ENCODE measurements at regions not wholly inside any gene's neighbourhood (a gene's known extent, or its start where the extent isn't known, plus 50 kb on each side); places are given as distances from the start of the nearest gene placed in this dataset.
"Not testable (repeated sequence)": the region's sequence is repeated elsewhere in the genome, so short reads cannot be mapped to it uniquely, and the experiment has no call there.

- in situ Hi-C loops (cut with MboI; ENCODE audit: low pct_unique_long_range_greater_than_20kb, low sequenced_read_pairs); DNase-seq: not testable (repeated sequence)
Observed at GRCh38 chr7:67357653-67358052, 361.0 kb downstream of the TYW1 start.

GRCh38 chr7:67358316-67358715 is 361.7 kb downstream of the TYW1 start:
- DNase-seq; in situ Hi-C loops (cut with MboI; ENCODE audit: low pct_unique_long_range_greater_than_20kb, low sequenced_read_pairs): not testable (repeated sequence)

DNA sequence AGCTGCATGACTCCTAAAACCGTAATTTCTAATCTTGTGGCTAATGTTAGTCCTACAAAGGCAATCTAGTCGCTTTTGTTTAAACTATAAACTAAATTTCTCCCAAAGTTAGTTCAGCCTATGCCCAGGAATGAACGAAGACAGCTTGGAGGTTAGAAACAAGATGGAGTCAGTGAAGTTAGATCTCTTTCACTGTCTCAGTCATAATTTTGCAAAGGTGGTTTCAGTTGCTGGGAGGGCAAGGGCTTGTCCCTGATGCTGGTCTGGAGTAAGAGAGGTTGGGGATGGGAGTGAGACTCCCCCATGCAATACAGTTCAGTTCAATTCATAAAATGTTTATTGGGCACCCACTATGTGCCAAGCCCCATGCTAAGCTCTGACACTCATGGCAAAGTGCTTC is 362.1 kb downstream of the TYW1 start:
- DNase-seq; in situ Hi-C loops (cut with MboI; ENCODE audit: low pct_unique_long_range_greater_than_20kb, low sequenced_read_pairs): not testable (repeated sequence)

- in situ Hi-C loops (cut with MboI; ENCODE audit: low pct_unique_long_range_greater_than_20kb, low sequenced_read_pairs): no loop called here
- DNase-seq: no peak
Observed at GRCh38 chr7:67359900-67360299, 363.3 kb downstream of the TYW1 start.

DNA sequence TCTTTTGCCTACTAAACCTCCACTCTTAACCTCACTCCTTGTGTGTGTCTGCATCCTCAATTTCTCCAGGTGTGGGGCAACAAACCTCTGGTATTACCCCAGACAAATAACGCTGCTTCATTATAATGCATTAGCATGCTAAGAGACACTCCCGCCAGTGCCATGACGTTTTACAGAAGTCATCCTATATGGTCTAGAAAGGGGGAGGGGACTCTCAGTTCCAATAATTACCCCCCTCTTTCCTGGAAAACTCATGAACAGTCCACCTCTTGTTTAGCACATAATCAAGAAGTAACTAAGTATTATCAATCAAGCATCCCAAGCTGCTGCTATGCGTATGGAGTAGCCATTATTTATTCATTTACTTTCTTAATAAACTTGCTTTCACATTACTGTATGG is 364.5 kb downstream of the TYW1 start:
- in situ Hi-C loops (cut with MboI; ENCODE audit: low pct_unique_long_range_greater_than_20kb, low sequenced_read_pairs): no loop called here
- no peak for DNase-seq

DNA sequence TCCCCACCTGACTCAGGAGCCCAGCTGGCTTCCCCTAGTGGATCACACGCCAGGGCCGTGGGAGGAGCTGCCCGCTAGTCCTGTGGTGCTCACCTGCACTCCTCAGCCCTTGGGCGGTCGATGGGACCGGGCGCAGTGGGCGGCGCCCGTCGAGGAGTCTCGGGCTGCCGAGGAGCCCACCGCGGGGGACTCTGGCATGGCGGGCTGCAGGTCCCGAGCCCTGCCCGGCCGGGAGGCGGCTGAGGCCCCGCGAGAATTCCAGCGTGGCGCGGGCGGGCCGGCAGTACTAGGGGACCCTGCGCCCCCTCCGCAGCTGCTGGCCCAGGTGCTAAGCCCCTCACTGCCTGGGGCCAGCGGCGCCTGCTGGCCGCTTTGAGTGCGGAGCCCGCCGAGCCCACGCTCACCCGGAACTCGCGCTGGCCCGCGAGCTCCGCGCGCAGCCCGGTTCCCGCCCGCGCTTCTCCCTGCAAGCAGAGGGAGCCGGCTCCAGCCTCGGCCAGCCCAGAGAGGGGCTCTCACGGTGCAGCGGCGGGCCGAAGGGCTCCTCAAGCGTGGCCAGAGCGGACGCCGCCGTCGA is 367.9 kb downstream of the TYW1 start:
- DNase-seq: no peak
- in situ Hi-C loops (cut with MboI; ENCODE audit: low pct_unique_long_range_greater_than_20kb, low sequenced_read_pairs): no loop called here

- peak; percentile 83 for DNase-seq
- in situ Hi-C loops (cut with MboI; ENCODE audit: low pct_unique_long_range_greater_than_20kb, low sequenced_read_pairs): no loop called here
Observed at GRCh38 chr7:67371429-67372305, 375.0 kb downstream of the TYW1 start.

DNA sequence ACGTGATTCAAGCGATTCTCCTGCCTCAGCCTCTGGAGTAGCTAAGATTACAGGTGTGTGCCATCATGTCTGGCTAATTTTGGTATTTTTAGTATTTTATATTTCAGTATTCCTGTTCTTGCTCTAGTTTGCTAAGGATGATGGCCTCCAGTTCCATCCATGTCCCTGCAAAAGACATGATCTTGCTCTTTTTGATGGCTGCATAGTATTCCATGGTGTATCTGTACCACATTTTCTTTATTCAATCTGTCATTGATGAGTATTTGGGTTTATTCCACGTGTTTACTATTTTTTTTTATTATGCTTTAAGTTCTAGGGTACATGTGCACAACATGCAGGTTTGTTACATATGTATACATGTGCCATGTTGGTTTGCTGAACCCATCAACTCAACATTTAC is 376.8 kb downstream of the TYW1 start:
- in situ Hi-C loops (cut with MboI; ENCODE audit: low pct_unique_long_range_greater_than_20kb, low sequenced_read_pairs); DNase-seq: not testable (repeated sequence)

DNA sequence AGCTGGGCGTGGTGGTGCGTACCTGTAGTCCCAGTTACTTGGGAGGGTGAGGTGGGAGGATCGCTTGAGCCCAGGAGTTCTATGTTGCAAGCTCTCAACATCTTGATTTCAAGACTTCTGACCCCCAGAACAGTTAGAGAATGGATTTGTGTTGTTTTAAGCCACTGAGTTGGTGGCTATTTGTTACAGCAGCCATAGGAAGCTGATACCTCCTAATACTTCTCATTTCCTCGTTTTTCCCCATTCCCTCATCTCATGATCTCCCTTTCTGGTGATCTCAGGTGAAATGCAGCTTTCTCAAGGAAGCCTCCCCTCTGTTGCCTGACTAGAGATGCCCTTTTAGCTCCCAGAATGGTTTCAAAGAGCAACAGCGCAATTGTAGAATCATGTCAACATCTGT is 378.8 kb downstream of the TYW1 start:
- in situ Hi-C loops (cut with MboI; ENCODE audit: low pct_unique_long_range_greater_than_20kb, low sequenced_read_pairs): no loop called here
- no peak for DNase-seq

- DNase-seq: peak; percentile 85
- in situ Hi-C loops (cut with MboI; ENCODE audit: low pct_unique_long_range_greater_than_20kb, low sequenced_read_pairs): no loop called here
Observed at GRCh38 chr7:67377939-67378862, 381.6 kb downstream of the TYW1 start.

DNA sequence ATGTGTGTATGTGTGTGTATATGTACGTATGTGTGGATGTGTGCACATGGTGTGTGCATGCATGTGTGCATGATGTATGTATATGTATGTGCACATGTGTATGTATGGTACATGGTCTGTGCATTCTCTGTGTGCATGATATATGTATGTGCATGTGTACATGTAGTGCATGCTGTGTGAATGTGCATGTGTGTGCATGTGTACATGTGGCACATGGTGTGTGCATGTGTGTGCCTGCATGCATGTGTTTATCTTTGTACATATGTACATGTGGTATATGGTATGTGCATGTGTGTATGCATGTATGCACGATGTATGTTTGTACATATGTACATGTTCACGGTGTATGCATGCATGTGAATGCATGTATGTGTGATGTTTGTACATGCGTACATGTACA is 383.7 kb downstream of the TYW1 start:
- DNase-seq: no peak
- in situ Hi-C loops (cut with MboI; ENCODE audit: low pct_unique_long_range_greater_than_20kb, low sequenced_read_pairs): no loop called here

GRCh38 chr7:67380858-67381257 is 384.2 kb downstream of the TYW1 start:
- in situ Hi-C loops (cut with MboI; ENCODE audit: low pct_unique_long_range_greater_than_20kb, low sequenced_read_pairs): no loop called here

GRCh38 chr7:67387851-67388250 is 391.2 kb downstream of the TYW1 start:
- peak; percentile 4 for DNase-seq
- in situ Hi-C loops (cut with MboI; ENCODE audit: low pct_unique_long_range_greater_than_20kb, low sequenced_read_pairs): no loop called here

More at GRCh38 chr7:67380858-67381257, 384.2 kb downstream of the TYW1 start:
- DNase-seq: no peak

- DNase-seq: no peak
- in situ Hi-C loops (cut with MboI; ENCODE audit: low pct_unique_long_range_greater_than_20kb, low sequenced_read_pairs): no loop called here
Observed at GRCh38 chr7:67391168-67391567, 394.5 kb downstream of the TYW1 start.

GRCh38 chr7:67392596-67393438 is 396.2 kb downstream of the TYW1 start:
- in situ Hi-C loops (cut with MboI; ENCODE audit: low pct_unique_long_range_greater_than_20kb, low sequenced_read_pairs): no loop called here
- no peak for DNase-seq

DNA sequence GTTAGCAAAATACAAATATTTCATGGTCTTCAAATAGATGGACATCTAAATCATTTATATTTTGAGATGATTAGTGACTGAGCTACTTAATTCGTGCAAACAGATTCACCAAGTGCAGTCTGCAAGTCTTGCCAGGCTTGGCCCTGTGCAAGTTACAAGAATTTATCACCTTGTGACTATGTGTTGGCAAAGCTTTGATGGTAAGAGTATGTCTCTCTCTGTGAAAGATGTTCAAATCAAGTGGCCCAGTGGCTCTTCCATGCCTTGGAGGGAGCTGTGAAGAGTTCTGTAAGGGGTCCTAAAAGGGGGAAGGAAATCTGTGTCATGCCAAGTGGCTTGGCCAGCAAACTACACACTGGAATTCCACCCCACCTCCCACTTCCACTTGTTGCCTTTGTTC is 397.3 kb downstream of the TYW1 start:
- in situ Hi-C loops (cut with MboI; ENCODE audit: low pct_unique_long_range_greater_than_20kb, low sequenced_read_pairs): no loop called here
- DNase-seq: no peak

GRCh38 chr7:67398916-67399315 is 402.3 kb downstream of the TYW1 start:
- no peak for DNase-seq
- in situ Hi-C loops (cut with MboI; ENCODE audit: low pct_unique_long_range_greater_than_20kb, low sequenced_read_pairs): no loop called here

GRCh38 chr7:67401492-67401891 is 404.9 kb downstream of the TYW1 start:
- in situ Hi-C loops (cut with MboI; ENCODE audit: low pct_unique_long_range_greater_than_20kb, low sequenced_read_pairs): no loop called here

DNA sequence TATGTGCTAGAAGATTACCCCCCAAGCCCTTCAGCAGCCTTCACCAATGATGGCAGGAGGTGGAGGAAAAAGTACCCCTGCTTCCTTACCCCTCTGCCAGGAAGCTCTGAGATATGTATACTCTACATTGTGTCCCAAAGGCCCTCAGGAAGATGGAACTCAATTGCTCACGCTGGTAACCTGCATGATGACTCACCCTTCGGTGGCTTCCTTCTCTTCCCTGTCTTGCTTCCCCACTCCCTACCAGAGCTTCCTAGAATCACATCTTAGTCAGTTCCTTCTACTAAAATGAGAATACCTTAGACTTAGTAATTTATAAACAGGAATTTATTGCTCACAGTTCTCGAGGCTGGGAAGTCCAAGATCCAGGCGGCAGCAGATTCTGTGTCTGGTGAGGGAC is 405.6 kb downstream of the TYW1 start:
- in situ Hi-C loops (cut with MboI; ENCODE audit: low pct_unique_long_range_greater_than_20kb, low sequenced_read_pairs): no loop called here
- DNase-seq: no peak

More at GRCh38 chr7:67401492-67401891, 404.9 kb downstream of the TYW1 start:
- no peak for DNase-seq

All from KBM-7 (cell line).